ENCODE measurements at regions not wholly inside any gene's neighbourhood (a gene's known extent, or its start where the extent isn't known, plus 50 kb on each side); places are given as distances from the start of the nearest gene placed in this dataset.

- H3K27ac ChIP-seq = no peak overlapping the region
- no peak for TF ChIP-seq CTCF (conservative IDR thresholded peaks at IDR 0.05)
Observed at GRCh38 chr2:129689653-129690448, 289.6 kb upstream of the RAB6C start.

- H3K27ac ChIP-seq = no peak overlapping the region
- TF ChIP-seq CTCF (conservative IDR thresholded peaks at IDR 0.05) = no peak
Observed at GRCh38 chr2:129695496-129695895, 284.0 kb upstream of the RAB6C start.

GRCh38 chr2:129698593-129698992 is 280.9 kb upstream of the RAB6C start:
- no peak overlapping the region for H3K27ac ChIP-seq
- TF ChIP-seq CTCF (conservative IDR thresholded peaks at IDR 0.05) = no peak

- H3K27ac ChIP-seq = no peak overlapping the region
- no peak for TF ChIP-seq CTCF (conservative IDR thresholded peaks at IDR 0.05)
Observed at GRCh38 chr2:129699781-129700573, 279.5 kb upstream of the RAB6C start.

GRCh38 chr2:129702416-129703176 is 276.9 kb upstream of the RAB6C start:
- H3K27ac ChIP-seq = no peak overlapping the region
- no peak for TF ChIP-seq CTCF (conservative IDR thresholded peaks at IDR 0.05)

- TF ChIP-seq CTCF (conservative IDR thresholded peaks at IDR 0.05) = no peak
- H3K27ac ChIP-seq = no peak overlapping the region
Observed at GRCh38 chr2:129705085-129705484, 274.4 kb upstream of the RAB6C start.

GRCh38 chr2:129707800-129708199 is 271.7 kb upstream of the RAB6C start:
- H3K27ac ChIP-seq = no peak overlapping the region
- no peak for TF ChIP-seq CTCF (conservative IDR thresholded peaks at IDR 0.05)

All from VCaP (cell line).